Prostate gland (tissue), 2 donors: ENCODE measurements at regions not wholly inside any gene's neighbourhood (a gene's known extent, or its start where the extent isn't known, plus 50 kb on each side); places are given as distances from the start of the nearest gene placed in this dataset.

Experiments
- DNase-seq: peaks from one replicate; pipeline ENCODE4 v3.0.0-alpha.2; 2019; ENCODE audit warnings: low spot score
- H3K27ac ChIP-seq, 2 donors: fragments of 200-600 bp; sonication (generic); 2 replicates each; pipeline ENCODE4 v1.5.1; 2017 to 2019
- H3K27me3 ChIP-seq: fragments of 200-600 bp; sonication (generic); replicated peaks from 2 replicates; pipeline ENCODE4 v1.5.1; 2019; ENCODE audit not compliant: insufficient read depth
- H3K36me3 ChIP-seq, 2 donors: fragments of 200-600 bp; sonication (generic); 1 replicate in 1 of 2; 2 replicates in 1 of 2; pipeline versions ENCODE4 v1.5.1 to v1.8.1; 2017 to 2019
- H3K4me1 ChIP-seq: fragments of 200-600 bp; sonication (generic); replicated peaks from 2 replicates; pipeline ENCODE4 v1.5.1; 2019
- H3K4me3 ChIP-seq, 2 donors: fragments of 200-600 bp; sonication (generic); 2 replicates each; pipeline ENCODE4 v1.5.1; 2017 to 2019
- H3K9me3 ChIP-seq: fragments of 200-600 bp; sonication (generic); 2 replicates; pipeline ENCODE4 v1.5.1; 2017
- POLR2A ChIP-seq: fragments of 450-650 bp; IDR thresholded peaks from one replicate; pipeline ENCODE4 v1.6.1; 2016; ENCODE audit warnings: antibody characterized with exemption, mild to moderate bottlenecking
- POLR2AphosphoS5 ChIP-seq: sonication (generic); formaldehyde crosslinking; IDR thresholded peaks from one replicate; pipeline ENCODE4 v1.6.1; 2017; ENCODE audit warnings: antibody characterized with exemption
- WGBS: methylation state at CpG from one replicate; pipeline ENCODE4 v1.1.5; 2018; 5-methylcytosine and 5-hydroxymethylcytosine counted together
- intact Hi-C: fragments of 100-400 bp; cut with DNase I; formaldehyde crosslinking; loops from one replicate; pipeline ENCODE4 v1.14.2; 2022
- TF ChIP-seq, protein P1 (sequence below), 4 experiments: fragments of 200-600 bp in 2 of 4; fragments of 450-650 bp in 2 of 4; sonication (generic) in 2 of 4; IDR thresholded peaks; 1 replicate in 3 of 4; 2 replicates in 1 of 4; pipeline ENCODE4 v1.5.1; 2016 to 2019; ENCODE audit warnings: antibody characterized with exemption in 4 of 4, mild to moderate bottlenecking in 2 of 4, moderate library complexity in 2 of 4

DNA sequence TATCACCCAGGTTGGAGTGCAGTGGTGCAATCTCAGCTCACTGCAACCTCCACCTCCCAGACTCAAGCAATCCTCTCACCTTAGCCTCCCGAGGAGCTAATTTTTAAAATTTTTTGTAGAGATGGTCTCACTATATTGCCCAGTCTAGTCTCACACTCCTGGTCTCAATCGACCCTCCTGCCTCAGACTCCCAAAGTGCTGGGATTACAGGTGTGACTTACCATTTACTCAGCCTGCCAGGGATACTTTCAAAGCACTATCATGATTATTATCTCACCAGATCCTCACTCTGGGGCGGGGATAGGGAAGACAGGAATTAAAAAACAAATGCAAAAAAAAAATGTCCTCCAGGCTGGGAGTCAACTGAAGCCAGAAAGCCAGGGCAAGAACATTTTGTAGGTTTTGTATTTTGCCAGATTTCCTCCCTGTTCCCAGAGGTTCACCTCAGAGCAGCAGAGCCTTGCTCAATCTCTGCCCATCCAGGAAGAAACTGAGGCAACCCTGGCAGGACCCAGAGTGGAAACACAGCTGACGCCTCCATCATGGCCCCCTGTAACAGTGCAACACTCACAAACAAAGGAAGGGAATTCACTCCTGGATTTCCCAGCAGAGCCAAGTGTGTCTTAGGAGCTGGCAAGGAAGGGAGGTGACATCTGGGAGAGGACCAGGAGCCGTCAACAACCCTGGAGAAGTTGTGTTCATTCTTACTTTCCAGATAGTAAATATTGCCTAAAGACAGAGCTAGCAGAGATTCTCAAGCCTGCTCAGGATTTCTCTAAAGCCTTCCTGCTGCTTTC, 73.9 kb downstream of the IRF2BPL start:
- Histone ChIP-seq H3K36me3 (no peaks in the 10 kb centered on the region), H3K4me1 (peaks cover 31% of the 10 kb centered on the region), H3K27me3 (no peaks in the 10 kb centered on the region), H3K4me3 (no peak overlapping the region), H3K27ac (peak overlapping the region; percentile 90 to 96), H3K9me3 (no peaks in the 10 kb centered on the region)
- WGBS = 52% methylated on average over 5 of the region's 5 CpGs
- intact Hi-C loops = no loop called here
- no peak for DNase-seq
- TF ChIP-seq, protein P1, sequence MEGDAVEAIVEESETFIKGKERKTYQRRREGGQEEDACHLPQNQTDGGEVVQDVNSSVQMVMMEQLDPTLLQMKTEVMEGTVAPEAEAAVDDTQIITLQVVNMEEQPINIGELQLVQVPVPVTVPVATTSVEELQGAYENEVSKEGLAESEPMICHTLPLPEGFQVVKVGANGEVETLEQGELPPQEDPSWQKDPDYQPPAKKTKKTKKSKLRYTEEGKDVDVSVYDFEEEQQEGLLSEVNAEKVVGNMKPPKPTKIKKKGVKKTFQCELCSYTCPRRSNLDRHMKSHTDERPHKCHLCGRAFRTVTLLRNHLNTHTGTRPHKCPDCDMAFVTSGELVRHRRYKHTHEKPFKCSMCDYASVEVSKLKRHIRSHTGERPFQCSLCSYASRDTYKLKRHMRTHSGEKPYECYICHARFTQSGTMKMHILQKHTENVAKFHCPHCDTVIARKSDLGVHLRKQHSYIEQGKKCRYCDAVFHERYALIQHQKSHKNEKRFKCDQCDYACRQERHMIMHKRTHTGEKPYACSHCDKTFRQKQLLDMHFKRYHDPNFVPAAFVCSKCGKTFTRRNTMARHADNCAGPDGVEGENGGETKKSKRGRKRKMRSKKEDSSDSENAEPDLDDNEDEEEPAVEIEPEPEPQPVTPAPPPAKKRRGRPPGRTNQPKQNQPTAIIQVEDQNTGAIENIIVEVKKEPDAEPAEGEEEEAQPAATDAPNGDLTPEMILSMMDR (IDR thresholded peaks at IDR 0.05) = no peak
- TF ChIP-seq POLR2AphosphoS5 = no peak
- TF ChIP-seq POLR2A = no peak

DNA sequence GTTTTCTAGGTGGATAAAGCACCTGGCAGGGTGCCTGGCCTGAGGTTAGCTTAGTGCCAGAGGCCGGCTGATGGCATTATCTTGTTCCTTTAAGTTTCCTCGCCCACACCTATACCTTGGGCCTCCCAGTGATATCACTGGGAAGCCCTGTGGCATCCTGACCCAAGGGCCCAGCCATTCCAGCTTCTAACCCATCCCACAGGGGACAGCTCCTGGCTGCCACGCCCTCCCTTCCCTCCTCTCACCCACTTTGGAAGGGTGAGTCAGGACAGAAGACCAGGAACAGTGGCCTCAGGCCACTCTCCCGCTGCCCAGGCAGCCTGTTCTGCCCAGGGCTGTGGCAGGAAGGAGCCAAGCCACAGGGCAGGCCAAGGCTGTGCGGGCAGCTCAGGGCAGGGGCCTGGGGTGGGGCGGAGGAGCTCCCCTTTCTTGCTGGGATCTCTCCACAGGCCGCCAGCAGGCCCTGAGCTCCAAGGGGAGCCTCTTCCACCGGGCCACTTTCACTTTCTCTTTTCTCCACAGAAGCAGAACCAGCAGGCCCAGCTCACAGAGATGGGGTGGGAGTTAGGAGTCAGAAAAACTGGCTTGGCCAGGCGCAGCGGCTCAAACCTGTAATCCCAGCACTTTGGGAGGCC, 75.1 kb downstream of the IRF2BPL start:
- Histone ChIP-seq H3K4me1 (peaks cover 32% of the 10 kb centered on the region), H3K9me3 (no peaks in the 10 kb centered on the region), H3K27me3 (no peaks in the 10 kb centered on the region), H3K4me3 (no peak overlapping the region), H3K27ac (peak overlapping the region; percentile 90 to 96), H3K36me3 (no peaks in the 10 kb centered on the region)
- WGBS = 16% methylated on average over 10 of the region's 10 CpGs
- intact Hi-C loops = loop anchor here (2.0 kb wide), 1 partner anchor 33 kb away; no protein-coding TSS in a partner anchor
- peak; percentile 81 for DNase-seq
- TF ChIP-seq, protein P1 (IDR thresholded peaks at IDR 0.05) = peak in 1 of 4 experiments; percentile 5
- TF ChIP-seq POLR2AphosphoS5 (peak; percentile 89), POLR2A (no peak)

DNA sequence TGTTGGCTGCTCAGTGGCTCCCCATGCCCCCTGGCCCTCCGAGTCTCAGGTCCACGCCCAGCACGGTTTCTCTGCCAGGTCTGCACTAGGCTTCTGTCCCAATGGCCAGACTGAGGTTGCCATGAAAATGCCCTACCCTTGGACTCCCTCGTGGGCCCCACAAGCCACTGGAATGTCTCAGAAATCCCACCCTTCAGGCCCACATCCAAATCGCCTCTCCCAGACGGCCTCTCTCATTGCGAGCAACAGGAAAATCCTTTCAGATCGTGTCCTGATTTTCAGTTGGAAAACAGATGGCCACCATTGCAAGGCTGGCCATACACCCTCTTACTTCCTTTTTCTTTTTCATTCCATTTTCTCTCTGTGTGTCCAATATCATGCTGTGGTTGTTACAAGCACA, 77.3 kb downstream of the IRF2BPL start:
- Histone ChIP-seq H3K36me3 (no peaks in the 10 kb centered on the region), H3K9me3 (no peaks in the 10 kb centered on the region), H3K27ac (peak overlapping the region in 1 of 2 donors; percentile 24), H3K4me3 (no peak overlapping the region), H3K4me1 (peaks cover 38% of the 10 kb centered on the region), H3K27me3 (no peaks in the 10 kb centered on the region)
- 54% methylated on average over 8 of the region's 8 CpGs for WGBS
- TF ChIP-seq POLR2AphosphoS5 = no peak
- intact Hi-C loops = no loop called here
- no peak for DNase-seq

- peak; percentile 42 for DNase-seq
- peak overlapping the region; percentile 12 to 24 for H3K27ac ChIP-seq
- TF ChIP-seq POLR2A = no peak
- TF ChIP-seq, protein P1 (IDR thresholded peaks at IDR 0.05) = no peak
- peak; percentile 45 for TF ChIP-seq POLR2AphosphoS5
- H3K27me3 ChIP-seq = no peaks in the 10 kb centered on the region
- H3K4me3 ChIP-seq = no peak overlapping the region
- H3K9me3 ChIP-seq = no peaks in the 10 kb centered on the region
- peaks cover 38% of the 10 kb centered on the region for H3K4me1 ChIP-seq
- 53% methylated on average over 14 of the region's 14 CpGs for WGBS
- no peaks in the 10 kb centered on the region for H3K36me3 ChIP-seq
- intact Hi-C loops = no loop called here
Measured at GRCh38 chr14:76950055-76951020, 78.2 kb downstream of the IRF2BPL start.

DNA sequence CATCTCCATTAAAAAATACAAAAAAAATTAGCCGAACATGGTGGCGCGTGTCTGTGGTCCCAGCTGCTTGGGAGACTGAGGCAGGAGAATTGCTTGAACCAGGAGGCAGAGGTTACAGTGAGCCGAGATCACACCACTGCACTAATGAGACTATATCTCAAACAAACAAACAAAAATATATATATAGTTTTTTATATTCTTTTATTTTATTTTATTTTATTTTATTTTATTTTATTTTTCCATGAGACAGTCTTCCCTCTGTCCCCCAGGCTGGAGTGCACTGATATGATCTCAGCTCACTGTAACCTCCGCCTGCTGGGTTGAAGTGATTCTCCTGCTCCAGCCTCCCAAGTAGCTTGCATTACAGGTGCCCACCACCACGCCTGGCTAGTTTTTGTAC, 79.5 kb downstream of the IRF2BPL start:
- H3K4me3 ChIP-seq = no peak overlapping the region
- no peaks in the 10 kb centered on the region for H3K27me3 ChIP-seq
- peaks cover 28% of the 10 kb centered on the region for H3K4me1 ChIP-seq
- WGBS = 95% methylated on average over 6 of the region's 6 CpGs
- no peaks in the 10 kb centered on the region for H3K36me3 ChIP-seq
- no peaks in the 10 kb centered on the region for H3K9me3 ChIP-seq
- TF ChIP-seq, protein P1 (IDR thresholded peaks at IDR 0.05) = no peak
- TF ChIP-seq POLR2AphosphoS5 (no peak), POLR2A (no peak)
- no peak for DNase-seq
- intact Hi-C loops = no loop called here
- peak overlapping the region; percentile 78 to 84 for H3K27ac ChIP-seq
